Keratinocyte (primary cell): ENCODE measurements at regions not wholly inside any gene's neighbourhood (a gene's known extent, or its start where the extent isn't known, plus 50 kb on each side); places are given as distances from the start of the nearest gene placed in this dataset.

Experiments
- EZH2 ChIP-seq: IDR thresholded peaks from one replicate; pipeline ENCODE4 v1.6.1; 2012; ENCODE audit warnings: inconsistent platforms, mild to moderate bottlenecking, low read length, moderate library complexity
- TF ChIP-seq, protein P1 (sequence below), 3 experiments: IDR thresholded peaks in 1 of 3; conservative IDR thresholded peaks in 1 of 3; optimal IDR thresholded peaks in 1 of 3; 2 replicates in 2 of 3; 3 replicates in 1 of 3; pipeline versions ENCODE3 to v1.5.1; 2011; ENCODE audit warnings: low read length in 3 of 3, mild to moderate bottlenecking in 3 of 3, moderate library complexity in 2 of 3, control low read depth in 1 of 3, inconsistent platforms in 1 of 3; ENCODE audit not compliant: insufficient read depth in 2 of 3; ENCODE audit errors: extremely low read depth in 1 of 3

DNA sequence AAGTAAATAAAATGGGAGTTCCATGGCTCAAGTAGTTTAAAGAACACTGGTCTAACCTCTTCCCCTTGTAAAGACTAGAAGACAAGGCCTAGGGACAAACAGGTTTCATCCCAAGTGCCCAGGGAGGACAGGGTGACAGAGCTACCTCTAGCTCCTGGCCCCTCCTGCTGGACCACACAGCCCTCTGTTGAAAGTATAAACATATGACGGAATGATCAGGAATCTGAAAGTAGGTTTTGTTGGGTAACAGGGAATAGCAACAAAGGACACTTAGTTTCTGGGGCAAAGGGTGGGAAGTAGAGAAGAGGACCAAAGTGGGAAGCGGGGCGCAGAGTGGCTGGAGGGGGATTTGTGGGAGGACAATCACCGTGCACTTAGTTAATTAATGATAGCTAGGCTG lies 67.0 kb upstream of the DAB2IP start:
- no peak for TF ChIP-seq EZH2
- TF ChIP-seq, protein P1, sequence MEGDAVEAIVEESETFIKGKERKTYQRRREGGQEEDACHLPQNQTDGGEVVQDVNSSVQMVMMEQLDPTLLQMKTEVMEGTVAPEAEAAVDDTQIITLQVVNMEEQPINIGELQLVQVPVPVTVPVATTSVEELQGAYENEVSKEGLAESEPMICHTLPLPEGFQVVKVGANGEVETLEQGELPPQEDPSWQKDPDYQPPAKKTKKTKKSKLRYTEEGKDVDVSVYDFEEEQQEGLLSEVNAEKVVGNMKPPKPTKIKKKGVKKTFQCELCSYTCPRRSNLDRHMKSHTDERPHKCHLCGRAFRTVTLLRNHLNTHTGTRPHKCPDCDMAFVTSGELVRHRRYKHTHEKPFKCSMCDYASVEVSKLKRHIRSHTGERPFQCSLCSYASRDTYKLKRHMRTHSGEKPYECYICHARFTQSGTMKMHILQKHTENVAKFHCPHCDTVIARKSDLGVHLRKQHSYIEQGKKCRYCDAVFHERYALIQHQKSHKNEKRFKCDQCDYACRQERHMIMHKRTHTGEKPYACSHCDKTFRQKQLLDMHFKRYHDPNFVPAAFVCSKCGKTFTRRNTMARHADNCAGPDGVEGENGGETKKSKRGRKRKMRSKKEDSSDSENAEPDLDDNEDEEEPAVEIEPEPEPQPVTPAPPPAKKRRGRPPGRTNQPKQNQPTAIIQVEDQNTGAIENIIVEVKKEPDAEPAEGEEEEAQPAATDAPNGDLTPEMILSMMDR (optimal IDR thresholded peaks at IDR 0.05 in 1 of 3, IDR thresholded peaks at IDR 0.05 in 1 of 3, conservative IDR thresholded peaks at IDR 0.05 in 1 of 3; ENCODE audit: extremely low read depth in 1 of 3, insufficient read depth in 2 of 3, low read length in 3 of 3) = no peak
